Loucy (cell line): ENCODE measurements at regions not wholly inside any gene's neighbourhood (a gene's known extent, or its start where the extent isn't known, plus 50 kb on each side); places are given as distances from the start of the nearest gene placed in this dataset.

Experiments
- CTCF ChIP-seq: fragments of 200-600 bp; sonication (generic); conservative IDR thresholded peaks from 2 replicates; pipeline ENCODE4 v1.5.1; 2014; ENCODE audit warnings: mild to moderate bottlenecking, antibody characterized with exemption, low read length
- EZH2phosphoT487 ChIP-seq: fragments of 200-600 bp; IDR thresholded peaks from 2 replicates; pipeline ENCODE4 v1.6.1; 2018; ENCODE audit warnings: antibody characterized with exemption, mild to moderate bottlenecking, moderate library complexity, borderline replicate concordance

- TF ChIP-seq CTCF (no peak), EZH2phosphoT487 (no peak)
Observed at GRCh38 chr2:144822966-144823365, 303.0 kb upstream of the ZEB2 start.
